HG02571 (cell line): ENCODE measurements at regions not wholly inside any gene's neighbourhood (a gene's known extent, or its start where the extent isn't known, plus 50 kb on each side); places are given as distances from the start of the nearest gene placed in this dataset.

Source experiments
- ATAC-seq: cut with Tn5 transposase; IDR thresholded peaks from one replicate; pipeline ENCODE4 v1.9.1; 2021; ENCODE audit warnings: mild to moderate bottlenecking, moderate library complexity; ENCODE audit not compliant: unreplicated experiment

DNA sequence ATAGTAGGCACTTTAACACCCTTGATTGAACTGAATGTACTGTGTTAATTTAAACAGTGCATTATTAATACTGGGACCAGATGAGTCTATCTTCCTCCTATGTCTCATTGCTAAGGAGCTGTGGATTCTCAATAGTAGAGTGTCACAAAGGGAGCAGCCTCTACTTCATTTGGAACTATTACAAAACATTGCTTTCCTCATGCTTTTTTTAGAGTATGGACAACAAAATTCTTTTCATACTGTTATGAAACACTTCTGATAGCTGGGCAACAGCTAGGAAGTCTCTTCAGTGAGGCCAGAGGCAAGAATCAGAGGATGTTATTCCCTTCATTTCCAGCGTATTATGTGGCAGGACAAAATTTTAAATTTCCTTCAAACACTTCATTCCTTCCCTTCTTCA is 160.8 kb downstream of the FBXO8 start:
- ATAC-seq = no peak

GRCh38 chr4:174120446-174121295 is 162.8 kb downstream of the FBXO8 start:
- no peak for ATAC-seq

- no peak for ATAC-seq
Observed at GRCh38 chr4:174119830-174120229, 163.6 kb downstream of the FBXO8 start.

GRCh38 chr4:174119051-174119450 is 164.4 kb downstream of the FBXO8 start:
- ATAC-seq = no peak

DNA sequence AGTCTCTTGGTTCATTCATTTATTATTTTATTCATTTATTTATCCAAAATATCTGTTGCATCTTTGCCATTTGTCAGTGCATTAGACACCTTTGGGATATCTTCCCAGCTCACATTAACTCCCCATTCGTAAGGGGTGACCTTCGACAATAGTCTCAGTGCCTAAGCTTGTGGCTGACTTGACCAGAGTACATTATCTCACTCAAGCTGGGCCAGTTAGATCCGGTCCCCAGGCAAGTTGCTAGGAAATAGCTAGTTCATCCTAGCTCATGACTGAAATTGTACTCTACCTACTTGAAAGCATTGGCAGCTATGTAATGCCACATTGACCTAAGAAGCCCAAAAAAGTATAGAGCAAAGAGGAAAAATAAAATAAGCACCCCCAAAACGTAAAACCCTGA is 165.3 kb downstream of the FBXO8 start:
- ATAC-seq = no peak

GRCh38 chr4:174117445-174117844 is 166.0 kb downstream of the FBXO8 start:
- no peak for ATAC-seq

DNA sequence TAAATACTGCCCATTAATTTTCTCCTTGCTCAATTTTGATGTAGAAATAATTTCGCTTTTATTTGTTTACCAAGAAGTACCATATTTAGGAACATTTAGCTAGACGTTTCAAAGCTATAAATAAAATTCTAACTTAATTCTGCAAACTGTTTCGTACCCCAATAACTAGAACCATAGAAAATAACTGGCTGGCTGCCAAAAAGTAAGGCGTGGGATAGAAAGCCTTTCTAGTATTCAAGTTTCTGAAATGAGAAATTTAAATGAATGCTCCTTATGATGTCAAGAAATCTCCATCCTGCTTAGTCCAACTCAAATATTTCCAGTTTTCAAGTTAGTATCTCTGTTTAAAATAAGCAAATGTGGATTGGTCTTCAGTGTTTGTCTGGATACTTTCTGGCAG is 167.4 kb downstream of the FBXO8 start:
- ATAC-seq = no peak

GRCh38 chr4:174111422-174111821 is 172.0 kb downstream of the FBXO8 start:
- no peak for ATAC-seq

DNA sequence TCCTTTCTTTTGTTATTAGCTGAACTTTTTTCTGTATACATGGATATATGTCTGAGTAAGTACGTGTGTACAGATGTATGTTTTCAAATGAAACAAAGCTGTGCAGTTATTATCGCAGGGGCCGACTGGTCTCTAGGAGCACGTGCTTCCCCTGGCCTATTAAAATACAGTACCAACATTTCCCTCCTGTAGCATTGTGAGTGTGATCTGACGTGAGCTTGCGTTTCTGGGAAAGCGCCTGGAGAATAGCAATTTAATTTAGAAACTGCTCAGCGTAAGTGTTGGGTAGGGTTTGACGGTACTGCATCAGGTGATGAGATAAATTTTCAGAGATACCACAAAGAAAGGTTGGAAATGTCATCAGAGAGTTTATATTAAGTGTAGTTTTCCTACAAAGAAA is 173.3 kb downstream of the FBXO8 start:
- ATAC-seq = no peak

DNA sequence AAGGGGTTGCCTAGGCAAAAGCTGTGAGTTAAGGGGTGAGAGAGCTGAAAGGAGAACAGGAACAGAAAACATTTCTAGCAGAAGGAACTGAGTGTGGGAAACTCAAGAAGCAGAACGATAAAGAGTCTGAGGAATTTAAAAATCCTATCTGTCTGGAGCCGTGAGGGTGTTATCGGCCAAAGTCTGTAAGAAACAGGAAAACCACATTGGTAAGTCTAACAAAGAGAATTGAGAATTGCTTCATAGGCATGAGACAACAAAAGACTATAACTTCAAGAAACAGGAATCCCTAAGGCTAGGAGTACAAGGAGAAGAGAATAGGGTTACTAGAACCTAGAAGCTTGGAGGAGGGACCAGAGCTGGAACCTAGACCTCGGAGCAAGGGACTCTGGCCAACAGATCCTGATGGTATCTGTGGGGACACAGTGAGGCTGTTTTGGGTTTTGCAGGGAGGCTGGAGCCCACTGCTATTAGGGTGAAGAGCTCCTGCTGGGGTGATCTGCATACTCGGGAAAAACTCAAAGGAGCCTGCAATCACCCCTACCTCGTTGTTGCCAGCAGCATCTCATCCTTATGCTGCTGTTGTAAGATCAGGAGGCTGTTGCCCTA is 175.6 kb downstream of the FBXO8 start:
- ATAC-seq = no peak

DNA sequence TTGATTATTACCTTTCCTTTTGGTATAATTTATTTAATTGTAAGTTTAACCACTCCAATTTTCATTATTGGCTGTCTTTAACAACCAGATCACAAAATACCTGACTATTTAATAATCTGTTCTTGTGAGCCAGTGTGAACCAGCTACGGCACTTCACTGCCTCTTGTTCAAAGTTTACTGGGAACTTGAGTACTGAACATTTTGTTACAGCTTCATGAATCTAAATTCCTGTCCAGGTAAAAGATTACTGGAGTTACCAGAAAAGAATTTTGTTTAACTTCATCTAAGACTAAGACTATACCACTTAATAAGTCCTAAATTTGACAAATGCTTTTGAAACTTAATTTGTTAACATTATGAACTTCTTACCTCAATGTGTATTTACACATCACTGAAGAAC is 178.3 kb downstream of the FBXO8 start:
- no peak for ATAC-seq

DNA sequence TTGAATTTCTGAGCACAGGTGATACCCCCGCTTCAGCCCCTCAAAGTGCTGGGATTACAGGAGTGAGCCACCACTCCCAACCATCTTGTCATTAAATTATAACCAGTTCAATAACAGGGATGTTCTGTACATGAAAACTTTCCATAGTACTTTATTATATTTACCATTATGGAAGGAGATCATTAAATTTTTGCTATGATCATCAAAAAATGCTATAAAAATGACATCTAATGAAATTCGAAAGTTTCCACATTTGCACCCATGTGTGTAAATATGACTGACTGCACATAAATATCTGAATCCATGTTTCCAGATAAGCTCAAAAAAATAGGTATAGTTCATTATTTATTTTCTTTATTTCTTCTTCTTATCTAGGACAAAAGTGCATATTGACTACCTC is 182.6 kb downstream of the FBXO8 start:
- ATAC-seq = no peak

DNA sequence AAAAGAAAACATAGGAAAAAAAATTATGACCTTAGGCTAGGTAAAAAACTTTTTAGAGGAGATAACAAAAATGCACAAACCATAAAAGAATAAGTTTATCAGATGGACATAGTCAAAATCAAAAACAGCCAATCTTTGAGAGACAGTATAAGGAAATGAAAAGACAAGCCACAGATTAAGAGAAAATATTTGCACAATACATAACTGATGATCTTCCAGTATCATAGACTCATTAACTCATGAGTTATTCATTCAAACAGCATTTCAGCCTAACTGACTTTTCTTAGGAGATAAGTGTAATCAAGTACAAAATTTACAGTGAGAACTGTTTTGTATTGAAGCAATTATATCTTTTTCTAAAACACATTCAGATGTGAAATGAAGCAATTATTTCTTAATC is 183.8 kb downstream of the FBXO8 start:
- no peak for ATAC-seq

DNA sequence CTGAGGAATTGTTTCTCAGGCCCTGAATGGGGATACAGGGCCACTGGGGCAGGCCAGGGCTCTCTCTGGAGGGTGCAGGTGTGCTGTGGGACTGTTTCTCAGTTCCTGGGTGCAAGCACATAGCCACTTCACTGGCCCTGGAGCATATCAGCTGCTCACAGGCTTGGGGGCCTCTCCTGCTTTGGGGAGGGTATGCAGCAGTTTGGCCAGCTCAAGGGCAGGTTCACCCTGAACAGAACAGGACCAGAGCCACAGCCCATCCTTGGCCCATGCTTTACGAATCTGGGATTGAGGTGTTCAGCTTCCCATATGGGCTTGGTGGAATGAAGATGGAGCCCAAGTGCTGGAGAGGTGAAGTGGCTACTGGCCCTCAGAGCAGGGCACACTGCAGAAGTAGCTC is 186.5 kb downstream of the FBXO8 start:
- ATAC-seq = no peak

DNA sequence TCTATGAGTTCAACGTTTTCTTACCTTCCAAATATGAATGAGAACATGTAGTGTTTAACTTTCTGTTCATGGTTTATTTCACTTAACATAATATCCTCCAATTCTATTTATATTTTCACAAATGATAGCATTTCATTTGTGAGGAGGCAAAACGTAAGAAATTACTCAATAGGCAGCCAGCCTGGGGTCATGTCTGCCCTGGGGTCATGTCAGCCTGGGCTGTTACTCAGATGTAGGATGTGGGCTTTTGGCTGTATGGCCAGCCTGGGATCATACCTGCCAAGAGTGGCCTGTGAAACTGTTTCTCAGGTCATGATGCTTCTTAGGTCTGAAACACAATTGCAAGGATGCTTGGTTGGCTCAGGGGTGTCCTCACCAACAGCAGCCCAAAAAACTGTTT is 187.0 kb downstream of the FBXO8 start:
- no peak for ATAC-seq

- no peak for ATAC-seq
Observed at GRCh38 chr4:174091130-174091529, 192.3 kb downstream of the FBXO8 start.

GRCh38 chr4:174089711-174090110 is 193.8 kb downstream of the FBXO8 start:
- no peak for ATAC-seq

- no peak for ATAC-seq
Observed at GRCh38 chr4:174088795-174089194, 194.7 kb downstream of the FBXO8 start.

- ATAC-seq = no peak
Observed at GRCh38 chr4:174086829-174087799, 196.4 kb downstream of the FBXO8 start.

DNA sequence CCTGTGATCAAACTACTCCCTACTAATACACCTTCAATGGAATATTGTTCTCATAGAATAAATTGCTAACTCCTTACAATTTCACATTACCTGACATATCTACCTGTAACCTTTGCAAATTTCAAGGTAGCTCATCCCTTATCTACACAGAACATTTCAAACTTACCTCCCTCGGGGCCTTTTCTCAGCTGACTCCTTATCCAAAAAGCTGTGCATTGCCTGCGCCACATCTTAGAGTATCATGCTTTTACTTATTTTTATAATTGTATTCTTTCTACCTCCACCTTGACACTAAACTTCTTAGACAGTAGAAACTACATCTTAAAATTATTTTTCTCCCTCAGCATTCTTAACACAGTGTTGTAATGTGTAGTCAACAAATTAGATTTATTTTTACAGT is 198.5 kb downstream of the FBXO8 start:
- no peak for ATAC-seq

- no peak for ATAC-seq
Observed at GRCh38 chr4:174084542-174084941, 198.9 kb downstream of the FBXO8 start.
